Kidney (tissue), 13 donors: ENCODE measurements at regions not wholly inside any gene's neighbourhood (a gene's known extent, or its start where the extent isn't known, plus 50 kb on each side); places are given as distances from the start of the nearest gene placed in this dataset.

Experiments used
- DNase-seq, 5 donors: peaks; one replicate each; pipeline ENCODE4 v3.0.0-alpha.2; 2013 to 2020
- FAIRE-seq: peaks from 2 replicates; lab custom pipeline; 2012; peaks lifted over from hg19 to GRCh38; lab: Jason Lieb, UNC
- H3K27ac ChIP-seq, 2 donors: one replicate each; pipeline ENCODE4 v1.7.0; 2013; ENCODE audit warnings: low read depth in 2 of 2, low read length in 2 of 2, inconsistent platforms in 1 of 2
- H3K27me3 ChIP-seq: one replicate; pipeline ENCODE4 v1.7.1; 2013; ENCODE audit warnings: low read length, inconsistent platforms; ENCODE audit not compliant: control insufficient read depth, insufficient read depth
- H3K36me3 ChIP-seq, 3 donors: one replicate each; pipeline versions ENCODE4 v1.7.0 to v1.7.1; 2013; ENCODE audit warnings: low read length in 3 of 3, control low read depth in 1 of 3, inconsistent platforms in 1 of 3; ENCODE audit not compliant: insufficient read depth in 3 of 3, control insufficient read depth in 2 of 3
- H3K4me1 ChIP-seq, 3 donors: one replicate each; pipeline versions ENCODE4 v1.7.0 to v1.7.1; 2013; ENCODE audit warnings: low read length in 3 of 3, inconsistent platforms in 1 of 3, low read depth in 1 of 3; ENCODE audit not compliant: control insufficient read depth in 2 of 3, insufficient read depth in 2 of 3
- H3K4me3 ChIP-seq, 3 donors: one replicate each; pipeline versions ENCODE4 v1.7.0 to v1.8.1; 2013; ENCODE audit warnings: low read length in 3 of 3, control low read depth in 1 of 3, inconsistent platforms in 1 of 3
- H3K9ac ChIP-seq, 3 donors: one replicate each; pipeline versions ENCODE4 v1.7.0 to v1.7.1; 2013; ENCODE audit warnings: low read length in 3 of 3, control low read depth in 1 of 3, inconsistent platforms in 1 of 3
- H3K9me3 ChIP-seq, 3 donors: one replicate each; pipeline versions ENCODE4 v1.7.0 to v1.7.1; 2013; ENCODE audit warnings: low read length in 3 of 3, control low read depth in 1 of 3, inconsistent platforms in 1 of 3; ENCODE audit not compliant: control insufficient read depth in 2 of 3, insufficient read depth in 1 of 3
- intact Hi-C: fragments of 100-400 bp; cut with DNase I; formaldehyde crosslinking; loops from one replicate; pipeline ENCODE4 v1.11.1; 2022
- TF ChIP-seq, protein P1 (sequence below): IDR thresholded peaks from 3 replicates; pipeline ENCODE4 v1.5.1; 2012; ENCODE audit warnings: mild to moderate bottlenecking, moderate library complexity, borderline replicate concordance; ENCODE audit not compliant: insufficient read depth; ENCODE audit errors: extremely low read depth
- donor health status: control.
- donor health status: control.
- donor health status: control.
- donor health status: control.
- donor health status: control.
- donor health status: DM: yes; HTN: yes; CAD: no.
- donor health status: Normal renal cell carcinoma (clear cell type).

DNA sequence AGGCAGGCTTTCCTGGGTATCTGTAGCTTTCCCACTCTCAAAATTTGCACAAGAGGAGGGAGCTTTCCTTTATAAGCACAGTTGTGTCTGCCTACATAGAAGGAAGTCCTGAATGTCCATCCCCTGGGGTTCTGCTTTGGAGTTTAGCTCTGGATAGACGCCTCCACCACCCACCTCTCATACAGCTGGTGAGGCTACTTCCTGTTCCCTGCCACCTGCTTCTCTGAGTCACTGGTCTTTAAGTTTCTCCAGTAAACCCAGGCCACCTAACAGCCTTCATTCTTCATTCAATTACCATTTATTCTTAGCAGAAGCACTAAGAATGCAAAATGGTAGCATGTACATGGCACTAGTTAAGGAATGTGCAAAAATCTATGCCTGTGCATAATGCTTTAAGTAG lies 407.8 kb downstream of the CDH2 start:
- H3K9ac ChIP-seq, result no peak overlapping the region
- no peak overlapping the region for H3K27ac ChIP-seq
- no peaks in the 10 kb centered on the region for H3K36me3 ChIP-seq
- no peak overlapping the region for H3K4me3 ChIP-seq
- H3K4me1 ChIP-seq, result no peaks in the 10 kb centered on the region
- no peaks in the 10 kb centered on the region for H3K27me3 ChIP-seq
- no peaks in the 10 kb centered on the region for H3K9me3 ChIP-seq
- TF ChIP-seq, protein P1, sequence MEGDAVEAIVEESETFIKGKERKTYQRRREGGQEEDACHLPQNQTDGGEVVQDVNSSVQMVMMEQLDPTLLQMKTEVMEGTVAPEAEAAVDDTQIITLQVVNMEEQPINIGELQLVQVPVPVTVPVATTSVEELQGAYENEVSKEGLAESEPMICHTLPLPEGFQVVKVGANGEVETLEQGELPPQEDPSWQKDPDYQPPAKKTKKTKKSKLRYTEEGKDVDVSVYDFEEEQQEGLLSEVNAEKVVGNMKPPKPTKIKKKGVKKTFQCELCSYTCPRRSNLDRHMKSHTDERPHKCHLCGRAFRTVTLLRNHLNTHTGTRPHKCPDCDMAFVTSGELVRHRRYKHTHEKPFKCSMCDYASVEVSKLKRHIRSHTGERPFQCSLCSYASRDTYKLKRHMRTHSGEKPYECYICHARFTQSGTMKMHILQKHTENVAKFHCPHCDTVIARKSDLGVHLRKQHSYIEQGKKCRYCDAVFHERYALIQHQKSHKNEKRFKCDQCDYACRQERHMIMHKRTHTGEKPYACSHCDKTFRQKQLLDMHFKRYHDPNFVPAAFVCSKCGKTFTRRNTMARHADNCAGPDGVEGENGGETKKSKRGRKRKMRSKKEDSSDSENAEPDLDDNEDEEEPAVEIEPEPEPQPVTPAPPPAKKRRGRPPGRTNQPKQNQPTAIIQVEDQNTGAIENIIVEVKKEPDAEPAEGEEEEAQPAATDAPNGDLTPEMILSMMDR, result no peak
- intact Hi-C loops, result no loop called here
- FAIRE-seq, result no peak
- DNase-seq, result no peak

DNA sequence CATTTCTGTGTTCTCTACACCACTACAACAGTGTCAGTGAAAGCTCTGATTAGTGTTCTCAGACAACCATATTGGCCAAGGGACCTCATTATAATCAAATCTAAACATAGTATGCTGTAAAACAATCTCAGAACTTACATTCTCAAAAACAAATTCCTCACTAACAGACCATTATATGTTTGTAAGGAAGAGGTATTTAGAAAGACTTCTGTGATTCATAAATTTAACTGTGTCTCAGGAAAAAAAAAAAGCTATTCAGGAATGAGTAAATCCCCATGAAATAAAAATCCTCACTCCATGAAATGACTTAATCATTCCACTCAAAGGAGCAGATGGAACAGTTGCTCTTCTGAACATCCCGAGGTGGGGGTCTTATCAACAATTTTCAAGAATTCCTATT lies 413.0 kb downstream of the CDH2 start:
- Histone ChIP-seq H3K27ac (no peak overlapping the region), H3K4me1 (no peaks in the 10 kb centered on the region), H3K9me3 (no peaks in the 10 kb centered on the region), H3K9ac (no peak overlapping the region), H3K27me3 (no peaks in the 10 kb centered on the region), H3K36me3 (no peaks in the 10 kb centered on the region), H3K4me3 (no peak overlapping the region)
- no peak for DNase-seq
- FAIRE-seq, result no peak
- intact Hi-C loops, result no loop called here
- TF ChIP-seq, protein P1, result no peak

DNA sequence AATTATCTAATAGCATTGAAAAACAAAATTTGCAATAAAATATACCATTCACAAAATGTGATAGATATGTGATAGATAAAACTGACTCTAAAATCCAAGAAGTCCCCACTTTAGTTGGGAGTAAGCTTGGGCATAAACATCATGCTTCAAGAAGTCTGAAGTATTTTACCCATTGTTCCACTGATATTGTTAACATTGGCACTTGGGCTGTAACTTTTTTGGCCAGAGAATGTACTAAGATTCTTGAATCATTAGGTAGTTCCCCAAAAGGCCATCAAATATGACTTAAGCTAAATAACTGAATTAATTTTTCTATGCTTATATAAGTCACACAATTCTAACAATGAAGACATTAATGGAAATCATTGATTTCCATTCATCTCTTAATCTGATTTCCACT lies 413.6 kb downstream of the CDH2 start:
- no peaks in the 10 kb centered on the region for H3K27me3 ChIP-seq
- TF ChIP-seq, protein P1, result no peak
- no peaks in the 10 kb centered on the region for H3K4me1 ChIP-seq
- H3K4me3 ChIP-seq, result no peak overlapping the region
- H3K9me3 ChIP-seq, result no peaks in the 10 kb centered on the region
- DNase-seq, result no peak
- no peak for FAIRE-seq
- intact Hi-C loops, result no loop called here
- H3K9ac ChIP-seq, result no peak overlapping the region
- no peaks in the 10 kb centered on the region for H3K36me3 ChIP-seq
- no peak overlapping the region for H3K27ac ChIP-seq

DNA sequence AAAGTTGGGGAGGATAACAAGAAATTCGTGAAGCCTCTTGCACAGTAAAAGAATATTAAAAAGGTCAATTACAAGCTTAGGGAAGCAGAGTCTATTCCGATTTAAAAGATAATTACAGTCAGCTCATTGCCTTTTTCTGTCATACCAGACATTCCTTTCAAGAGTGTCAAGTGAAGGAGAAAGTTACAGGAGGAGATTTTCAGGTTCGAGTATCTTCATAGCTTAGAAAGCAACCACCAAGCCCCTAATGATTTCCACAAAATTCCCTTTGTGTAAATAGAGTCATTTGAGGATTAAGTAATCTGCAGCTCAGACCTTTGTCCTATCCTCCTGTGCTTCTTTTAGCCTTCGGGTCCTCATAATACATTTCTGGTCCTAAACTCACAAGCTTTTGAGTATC lies 414.9 kb downstream of the CDH2 start:
- FAIRE-seq, result no peak
- intact Hi-C loops, result no loop called here

More for the DNA sequence above, 414.9 kb downstream of the CDH2 start:
- Histone ChIP-seq H3K9ac (no peak overlapping the region), H3K9me3 (no peaks in the 10 kb centered on the region), H3K27me3 (no peaks in the 10 kb centered on the region), H3K4me1 (no peaks in the 10 kb centered on the region), H3K4me3 (no peak overlapping the region), H3K36me3 (no peaks in the 10 kb centered on the region), H3K27ac (no peak overlapping the region)
- peak in 1 of 5 donors; percentile 5 for DNase-seq
- TF ChIP-seq, protein P1, result no peak
